Mesothelial cell of epicardium (in vitro differentiated cells): ENCODE measurements at regions not wholly inside any gene's neighbourhood (a gene's known extent, or its start where the extent isn't known, plus 50 kb on each side); places are given as distances from the start of the nearest gene placed in this dataset.

Experiments
- DNase-seq, 2 experiments: peaks; one replicate each; pipeline ENCODE4 v3.0.0; 2021; ENCODE audit warnings: low spot score in 2 of 2; ENCODE audit not compliant: unreplicated experiment in 2 of 2
- H3K27ac Mint-ChIP-seq: 2 replicates; pipeline ENCODE4 v1.8.0; 2021; ENCODE audit warnings: mixed read lengths
- H3K27me3 Mint-ChIP-seq: 2 replicates; pipeline ENCODE4 v1.8.0; 2021; ENCODE audit warnings: low read depth, mixed read lengths
- H3K36me3 Mint-ChIP-seq: 2 replicates; pipeline ENCODE4 v1.8.0; 2021; ENCODE audit warnings: mixed read lengths
- H3K4me1 Mint-ChIP-seq: 2 replicates; pipeline ENCODE4 v1.8.0; 2021; ENCODE audit warnings: mixed read lengths
- H3K4me3 Mint-ChIP-seq: 2 replicates; pipeline ENCODE4 v1.8.0; 2021; ENCODE audit warnings: mild to moderate bottlenecking, moderate library complexity, mixed read lengths
- H3K9me3 Mint-ChIP-seq: 2 replicates; pipeline ENCODE4 v1.8.0; 2021; ENCODE audit warnings: mixed read lengths
- CTCF ChIP-seq: fragments of 200-600 bp; sonication (generic); IDR thresholded peaks from one replicate; pipeline ENCODE4 v1.5.0; 2021; ENCODE audit warnings: antibody characterized with exemption; ENCODE audit not compliant: unreplicated experiment

DNA sequence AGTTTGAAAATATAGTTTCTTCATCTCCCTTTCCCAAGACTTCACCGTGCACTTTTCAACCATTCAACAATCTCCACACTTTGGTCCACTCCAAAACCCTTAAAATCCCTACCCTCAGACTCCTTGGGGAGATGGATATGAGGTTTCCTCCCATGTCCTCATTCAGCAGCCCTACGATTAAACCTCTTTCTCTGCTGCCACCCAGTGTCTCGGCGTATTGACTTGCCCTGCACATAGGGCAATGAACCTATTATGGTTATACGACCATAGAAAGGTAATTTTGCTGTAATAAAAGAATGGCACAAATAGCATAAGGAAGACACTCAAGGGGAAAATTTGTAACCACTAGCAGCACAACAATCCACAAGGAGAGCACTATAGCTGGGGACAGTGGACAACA is 803.5 kb downstream of the TLE1 start:
- Mint-ChIP-seq H3K27ac (no peak overlapping the region), H3K36me3 (no peaks in the 10 kb centered on the region), H3K4me3 (no peak overlapping the region), H3K9me3 (peaks cover 4% of the 10 kb centered on the region), H3K4me1 (peaks cover 12% of the 10 kb centered on the region), H3K27me3 (no peaks in the 10 kb centered on the region)
- DNase-seq = no peak
- TF ChIP-seq CTCF = no peak

DNA sequence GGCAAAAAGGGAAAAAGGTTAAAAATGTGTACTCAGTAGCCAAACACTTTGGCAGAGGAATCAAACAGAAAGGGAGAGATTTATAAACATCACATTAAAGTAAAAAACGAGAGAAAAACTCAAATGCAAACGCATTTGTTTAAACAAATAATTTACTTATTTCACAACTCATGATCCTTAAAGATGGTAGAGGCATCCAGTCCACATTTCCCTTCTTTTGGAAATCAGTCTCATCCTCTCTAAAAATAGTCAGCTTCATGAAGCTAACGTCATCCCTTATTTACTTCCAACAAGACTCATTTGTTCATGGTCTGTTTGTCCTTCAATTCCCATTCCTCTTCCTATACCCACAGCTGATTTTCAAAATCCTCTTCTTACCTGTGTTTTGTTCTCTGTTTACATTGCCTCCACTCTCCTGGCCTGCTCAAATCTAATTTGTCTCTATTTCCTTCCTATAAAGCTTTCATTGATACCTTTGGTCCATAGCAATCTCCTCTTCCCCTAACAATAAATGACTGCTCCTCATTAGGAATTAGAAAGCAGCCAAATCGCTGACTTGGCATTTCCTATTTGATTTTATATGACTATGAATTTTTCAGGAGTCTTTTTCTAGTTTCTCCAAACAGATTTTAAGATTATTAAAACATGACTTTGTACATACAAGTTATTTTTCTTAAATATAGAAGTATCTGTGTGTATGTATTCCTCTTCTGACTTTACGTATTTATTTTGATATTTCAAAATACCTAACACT is 805.3 kb downstream of the TLE1 start:
- no peak for DNase-seq
- no peak for TF ChIP-seq CTCF
- Mint-ChIP-seq H3K9me3 (peaks cover 4% of the 10 kb centered on the region), H3K36me3 (no peaks in the 10 kb centered on the region), H3K27me3 (no peaks in the 10 kb centered on the region), H3K4me1 (peaks cover 13% of the 10 kb centered on the region), H3K27ac (no peak overlapping the region), H3K4me3 (no peak overlapping the region)

DNA sequence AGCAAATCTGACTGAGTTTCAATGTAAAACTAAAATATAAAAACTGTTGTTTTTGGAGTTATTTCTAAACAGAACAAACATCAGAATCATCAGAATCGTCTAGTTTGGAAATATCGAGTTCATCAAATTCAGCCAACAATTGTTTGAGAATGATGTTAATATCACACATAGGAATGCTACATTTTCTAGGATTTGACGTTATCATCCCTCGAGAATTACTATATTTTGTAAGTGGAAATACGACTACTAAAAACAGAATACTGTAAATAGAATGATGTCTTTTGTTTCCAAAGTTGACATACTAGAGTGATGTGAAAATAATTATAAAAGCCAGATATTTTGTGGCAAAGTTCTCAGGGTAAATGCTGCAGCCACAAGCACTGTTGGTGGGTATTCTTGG is 805.9 kb downstream of the TLE1 start:
- no peak for DNase-seq
- H3K4me1 Mint-ChIP-seq = peaks cover 13% of the 10 kb centered on the region
- H3K36me3 Mint-ChIP-seq = no peaks in the 10 kb centered on the region
- no peak overlapping the region for H3K4me3 Mint-ChIP-seq
- H3K9me3 Mint-ChIP-seq = peaks cover 4% of the 10 kb centered on the region
- no peak for TF ChIP-seq CTCF
- H3K27ac Mint-ChIP-seq = no peak overlapping the region
- no peaks in the 10 kb centered on the region for H3K27me3 Mint-ChIP-seq

GRCh38 chr9:80881940-80882339 is 807.4 kb downstream of the TLE1 start:
- Mint-ChIP-seq H3K4me1 (peaks cover 13% of the 10 kb centered on the region), H3K4me3 (no peak overlapping the region), H3K27me3 (no peaks in the 10 kb centered on the region), H3K36me3 (no peaks in the 10 kb centered on the region), H3K9me3 (peaks cover 4% of the 10 kb centered on the region), H3K27ac (no peak overlapping the region)
- no peak for DNase-seq
- no peak for TF ChIP-seq CTCF

GRCh38 chr9:80881320-80881719 is 808.0 kb downstream of the TLE1 start:
- Mint-ChIP-seq H3K36me3 (no peaks in the 10 kb centered on the region), H3K9me3 (peaks cover 9% of the 10 kb centered on the region), H3K27me3 (no peaks in the 10 kb centered on the region), H3K27ac (no peak overlapping the region), H3K4me3 (no peak overlapping the region), H3K4me1 (peaks cover 13% of the 10 kb centered on the region)
- TF ChIP-seq CTCF = no peak
- DNase-seq = no peak

- H3K9me3 Mint-ChIP-seq = peaks cover 13% of the 10 kb centered on the region
- no peaks in the 10 kb centered on the region for H3K27me3 Mint-ChIP-seq
- no peak for TF ChIP-seq CTCF
- no peaks in the 10 kb centered on the region for H3K36me3 Mint-ChIP-seq
- H3K27ac Mint-ChIP-seq = no peak overlapping the region
- peaks cover 26% of the 10 kb centered on the region for H3K4me1 Mint-ChIP-seq
- no peak for DNase-seq
- no peak overlapping the region for H3K4me3 Mint-ChIP-seq
These were observed 810.8 kb downstream of the TLE1 start for GRCh38 chr9:80878556-80878955.
